CD4-positive, alpha-beta T cell treated with Interferon alpha-2 for 1 hour (primary cell): ENCODE measurements at regions not wholly inside any gene's neighbourhood (a gene's known extent, or its start where the extent isn't known, plus 50 kb on each side); places are given as distances from the start of the nearest gene placed in this dataset.

Experiments used
- DNase-seq, 2 donors: peaks; one replicate each; pipeline ENCODE4 v3.0.0-alpha.2; 2020 to 2022

DNA sequence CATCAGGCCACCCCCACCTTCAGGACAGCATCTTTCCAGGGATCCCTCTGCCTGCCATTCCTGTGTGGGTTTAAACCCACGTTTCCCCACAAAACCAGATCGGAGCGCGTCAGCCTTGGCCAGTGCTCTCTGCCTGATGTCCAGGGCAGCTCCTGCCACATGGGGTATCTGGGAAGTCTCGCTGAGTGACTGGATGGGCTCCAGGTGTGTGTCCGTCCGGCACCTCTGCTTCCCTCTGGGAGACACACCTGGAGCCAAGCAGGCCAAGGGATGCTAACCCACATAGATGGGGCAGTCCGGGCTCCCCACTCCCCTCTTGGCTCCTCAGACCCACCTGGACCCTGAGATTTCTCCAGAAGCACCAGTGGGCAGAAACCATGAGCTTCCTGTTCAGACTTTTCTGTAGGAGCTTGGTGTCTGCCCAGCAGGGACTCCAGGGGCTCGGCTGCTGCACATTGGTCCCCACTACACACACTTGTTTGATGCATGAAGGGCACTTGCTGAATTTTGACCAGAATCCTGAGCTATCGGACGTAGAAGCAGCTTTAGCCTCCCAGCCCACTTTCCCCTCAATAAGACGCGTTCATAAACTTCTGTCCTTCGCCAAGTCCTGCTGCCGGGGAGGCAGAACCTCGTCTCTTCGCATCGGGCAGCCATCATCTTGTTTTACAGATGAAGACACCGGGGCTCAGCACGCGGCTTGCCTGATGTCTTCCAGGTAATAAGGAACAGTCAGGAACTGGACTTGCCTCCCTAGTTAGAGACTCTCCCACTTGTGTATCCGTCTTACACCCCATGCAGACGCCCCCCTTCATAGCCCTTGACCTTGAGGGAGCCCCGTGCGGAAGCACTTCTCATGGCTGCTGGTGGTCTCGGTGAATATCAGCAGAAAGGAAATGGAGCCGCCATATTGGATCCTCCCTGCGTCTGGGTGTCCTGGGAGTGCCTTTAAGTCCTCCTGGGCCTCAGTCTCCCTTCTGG is 91.6 kb upstream of the ZNF469 start:
- DNase-seq = no peak

DNA sequence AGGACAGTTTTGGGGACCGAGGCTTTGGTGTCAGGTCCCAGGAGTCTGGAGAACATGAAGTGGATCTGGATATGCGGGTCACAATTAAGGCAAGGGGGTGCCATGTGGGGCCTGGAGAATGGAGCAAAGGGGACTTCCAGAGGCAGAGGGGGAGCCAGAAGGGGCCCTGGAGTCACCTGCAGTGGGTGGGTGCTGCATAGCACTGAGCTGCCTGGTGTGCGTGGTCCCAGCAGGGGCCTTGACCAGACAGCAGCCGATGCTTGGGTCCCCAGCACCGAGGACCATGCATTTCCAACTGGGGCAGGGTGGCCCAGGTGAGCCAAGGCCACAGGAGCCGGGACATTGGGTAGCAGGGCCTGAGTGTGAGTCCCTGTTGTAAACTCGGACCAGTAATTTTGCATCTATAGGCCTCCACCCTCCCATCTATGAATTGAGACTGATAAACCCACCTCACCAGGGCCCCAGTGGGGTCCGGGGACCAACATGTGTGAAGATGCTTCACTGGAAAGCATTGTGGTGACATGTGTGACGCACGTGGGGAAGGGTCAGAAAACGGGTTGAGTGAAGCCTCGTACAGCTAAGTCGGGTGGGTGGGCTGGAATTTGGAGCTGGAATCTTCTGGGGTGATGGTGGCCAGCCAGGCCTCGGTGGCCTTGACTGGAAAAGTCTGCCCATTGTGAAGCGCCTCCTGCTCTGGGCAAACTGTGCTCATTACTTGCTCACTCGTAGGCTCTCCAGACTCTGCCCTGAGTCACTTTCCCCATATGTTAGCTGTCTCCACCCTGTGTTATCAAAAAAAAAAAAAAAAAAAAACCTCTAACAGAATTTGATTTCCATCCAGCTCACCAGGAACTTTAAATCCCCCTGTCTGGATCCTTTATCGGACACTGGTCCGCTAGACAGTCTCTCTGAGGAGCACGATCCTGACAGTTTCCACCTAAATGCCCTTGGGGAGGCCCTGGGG is 90.5 kb upstream of the ZNF469 start:
- no peak for DNase-seq

DNA sequence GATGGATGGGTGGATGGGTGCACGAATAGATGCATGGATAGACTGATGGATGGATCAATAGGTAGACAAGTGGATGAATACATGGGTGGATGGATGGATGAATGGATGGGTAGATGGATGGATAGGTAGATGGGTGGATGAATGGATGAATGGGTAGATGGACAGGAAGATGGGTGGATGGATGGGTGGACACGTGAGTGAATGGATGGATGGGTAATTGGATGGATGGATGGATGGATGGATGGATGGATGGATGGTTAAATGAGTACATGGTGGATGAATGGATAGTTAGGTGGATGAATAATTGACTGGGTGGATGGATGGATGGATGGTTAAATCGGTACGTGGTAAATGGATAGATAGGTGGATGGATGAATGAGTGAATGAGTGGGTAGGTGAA is 89.7 kb upstream of the ZNF469 start:
- DNase-seq = no peak

DNA sequence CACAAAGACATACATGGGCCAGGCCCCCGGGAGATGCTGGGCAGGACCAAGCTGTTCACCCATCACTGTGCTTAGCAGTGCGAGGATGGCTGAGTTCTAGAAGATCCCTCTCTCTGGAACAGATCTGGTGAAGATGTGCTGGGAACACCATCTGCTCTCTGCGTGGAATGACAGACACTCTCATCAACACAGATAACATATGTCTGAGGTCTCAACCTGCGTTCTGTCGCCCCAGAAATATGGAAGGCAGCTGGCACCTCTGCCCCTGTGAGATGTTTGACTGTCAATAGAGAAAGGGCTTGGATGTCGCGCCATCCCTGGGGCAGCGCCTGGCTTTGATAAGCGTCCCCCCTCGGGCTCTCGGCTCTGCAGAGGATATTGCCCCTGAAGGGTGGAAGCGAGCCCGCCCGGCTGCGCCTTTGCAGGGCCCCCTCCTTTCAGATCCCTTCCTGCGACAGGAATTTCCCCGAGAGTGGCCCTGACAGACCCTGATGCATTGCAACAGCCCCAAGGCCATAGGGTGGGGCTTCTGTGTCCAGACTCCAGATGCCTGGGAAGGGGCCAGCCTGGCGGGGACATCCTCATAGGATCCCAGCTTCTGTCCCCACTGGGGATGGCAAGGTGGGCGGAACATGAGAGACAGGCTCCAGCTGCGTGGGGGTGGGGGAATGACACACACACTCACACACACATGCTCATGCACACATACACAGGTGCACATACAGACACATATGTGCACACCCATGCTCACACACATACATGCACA is 86.9 kb upstream of the ZNF469 start:
- no peak for DNase-seq

DNA sequence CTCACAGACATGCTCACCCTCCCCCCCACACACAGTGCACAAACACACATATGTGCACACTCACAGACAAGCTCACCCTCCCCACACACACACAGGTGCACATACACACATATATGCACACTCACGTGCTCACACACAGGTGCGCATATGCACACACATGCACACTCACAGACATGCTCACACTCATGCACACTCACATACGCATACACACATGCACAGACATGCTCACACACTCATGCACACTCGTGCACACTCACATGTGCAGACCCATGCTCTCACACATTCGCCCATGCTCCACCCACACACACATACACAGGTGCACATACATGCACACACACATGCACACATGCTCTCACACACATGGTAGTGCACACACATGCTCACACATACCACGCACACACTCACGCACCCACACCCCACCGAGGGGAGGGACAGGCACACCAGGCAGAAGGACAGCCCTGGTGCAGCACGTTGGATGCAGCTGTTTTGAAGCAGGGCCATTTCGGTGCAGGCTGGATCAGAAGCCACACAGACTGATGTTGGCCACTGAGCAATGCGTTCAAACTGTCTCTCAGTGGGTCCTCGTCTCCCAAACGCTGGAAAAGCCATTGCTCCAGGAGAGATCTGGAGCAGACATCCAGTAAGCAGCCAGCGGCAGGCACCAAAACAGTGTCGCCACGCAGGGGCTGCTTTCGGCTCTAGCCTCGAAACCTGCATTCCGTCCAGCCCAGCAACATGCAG is 86.2 kb upstream of the ZNF469 start:
- no peak for DNase-seq

DNA sequence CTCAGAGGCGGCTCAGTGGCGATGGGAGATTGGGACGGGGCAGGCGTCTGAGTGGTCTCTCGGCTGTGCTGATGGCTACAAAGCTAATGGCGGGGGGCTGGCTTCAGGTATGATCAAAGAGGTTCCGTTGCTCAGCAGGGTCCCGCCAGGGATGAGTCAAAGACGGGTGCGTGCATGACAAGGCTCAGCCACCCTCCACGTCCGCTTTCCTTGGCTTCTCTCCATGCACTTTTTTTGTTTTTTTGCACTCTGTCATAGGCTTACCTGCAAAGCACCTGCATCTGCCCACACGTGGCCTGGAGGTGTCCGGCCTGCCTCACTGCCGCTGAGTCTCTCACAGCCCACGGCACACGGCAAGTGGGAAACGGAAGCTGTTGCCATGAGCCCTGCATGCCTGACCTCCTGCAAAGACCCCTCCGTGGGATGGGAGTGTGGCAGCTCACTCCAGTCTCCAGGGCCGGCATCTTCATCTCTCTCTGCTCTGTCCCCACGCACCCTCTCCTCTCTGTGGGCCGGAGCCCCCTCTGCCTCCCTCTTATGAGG is 85.5 kb upstream of the ZNF469 start:
- no peak for DNase-seq

DNA sequence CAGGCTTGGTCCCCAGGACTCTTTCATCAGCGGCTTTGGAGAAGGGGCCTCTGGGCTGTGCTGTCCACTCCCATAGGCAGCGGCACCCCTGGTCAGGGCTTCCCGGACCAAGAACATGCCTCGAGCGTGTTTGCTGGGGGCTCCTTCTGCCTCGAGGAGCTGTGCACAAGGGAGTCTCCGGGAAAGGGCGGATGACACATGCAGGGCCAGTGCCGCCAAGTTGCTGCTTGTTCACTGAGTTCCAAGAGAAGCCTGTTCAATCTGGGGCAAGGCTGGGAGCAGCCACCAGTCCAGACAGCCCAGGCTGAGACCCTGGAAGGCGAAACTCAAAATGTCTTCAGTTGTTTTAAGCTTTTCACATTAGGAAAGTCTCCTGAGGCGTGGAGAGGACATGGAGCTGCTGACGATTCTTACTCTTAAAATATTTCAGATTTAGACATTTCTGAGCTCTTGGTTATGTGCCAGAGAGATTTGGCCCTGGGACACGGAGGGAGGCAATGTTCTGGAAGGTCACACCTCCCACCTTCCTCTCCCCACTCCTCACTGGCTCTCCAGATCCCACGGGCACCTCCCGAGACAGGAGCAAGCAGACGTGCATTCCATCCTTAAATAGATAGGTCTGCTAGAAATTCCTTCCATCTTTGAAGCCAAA is 84.5 kb upstream of the ZNF469 start:
- no peak for DNase-seq

DNA sequence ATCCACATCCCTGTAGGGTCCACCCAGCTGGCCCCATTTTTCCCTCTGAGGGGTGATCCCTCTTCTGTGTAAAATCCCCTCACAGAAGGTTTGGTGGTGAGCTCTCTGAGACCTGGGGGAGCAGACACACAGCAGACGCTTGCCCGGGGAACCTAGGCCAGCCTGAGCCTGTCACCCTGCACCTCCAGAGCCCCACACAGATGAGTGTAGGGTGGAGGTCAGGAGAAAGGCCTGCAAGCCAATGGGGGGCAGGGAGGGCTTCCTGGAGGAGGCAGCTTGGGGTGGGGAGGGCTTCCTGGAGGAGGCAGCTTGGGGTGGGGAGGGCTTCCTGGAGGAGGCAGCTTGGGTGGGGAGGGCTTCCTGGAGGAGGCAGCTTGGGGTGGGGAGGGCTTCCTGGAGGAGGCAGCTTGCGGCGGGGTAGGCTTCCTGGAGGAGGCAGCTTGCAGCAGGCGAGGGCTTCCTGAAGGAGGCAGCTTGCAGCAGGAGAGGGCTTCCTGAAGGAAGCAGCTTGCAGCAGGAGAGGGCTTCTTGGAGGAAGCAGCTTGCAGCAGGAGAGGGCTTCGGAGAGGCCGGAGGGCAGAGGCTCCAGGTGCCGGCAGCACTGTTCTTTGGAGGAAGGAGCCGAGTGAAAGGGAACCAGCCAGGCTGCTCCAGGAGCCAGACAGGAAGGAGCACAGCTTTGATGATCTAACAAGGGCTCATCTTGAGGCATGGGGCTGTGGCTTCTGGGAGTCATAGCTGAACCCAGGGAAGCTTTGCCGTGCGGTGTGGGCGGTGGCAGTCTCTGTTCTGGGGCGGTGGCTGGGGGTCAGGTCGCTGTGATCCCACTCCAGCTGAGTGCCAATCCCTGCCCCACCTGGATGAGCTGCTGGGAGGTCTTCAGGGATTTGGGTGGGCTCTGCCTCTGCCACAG is 83.7 kb upstream of the ZNF469 start:
- no peak for DNase-seq

DNA sequence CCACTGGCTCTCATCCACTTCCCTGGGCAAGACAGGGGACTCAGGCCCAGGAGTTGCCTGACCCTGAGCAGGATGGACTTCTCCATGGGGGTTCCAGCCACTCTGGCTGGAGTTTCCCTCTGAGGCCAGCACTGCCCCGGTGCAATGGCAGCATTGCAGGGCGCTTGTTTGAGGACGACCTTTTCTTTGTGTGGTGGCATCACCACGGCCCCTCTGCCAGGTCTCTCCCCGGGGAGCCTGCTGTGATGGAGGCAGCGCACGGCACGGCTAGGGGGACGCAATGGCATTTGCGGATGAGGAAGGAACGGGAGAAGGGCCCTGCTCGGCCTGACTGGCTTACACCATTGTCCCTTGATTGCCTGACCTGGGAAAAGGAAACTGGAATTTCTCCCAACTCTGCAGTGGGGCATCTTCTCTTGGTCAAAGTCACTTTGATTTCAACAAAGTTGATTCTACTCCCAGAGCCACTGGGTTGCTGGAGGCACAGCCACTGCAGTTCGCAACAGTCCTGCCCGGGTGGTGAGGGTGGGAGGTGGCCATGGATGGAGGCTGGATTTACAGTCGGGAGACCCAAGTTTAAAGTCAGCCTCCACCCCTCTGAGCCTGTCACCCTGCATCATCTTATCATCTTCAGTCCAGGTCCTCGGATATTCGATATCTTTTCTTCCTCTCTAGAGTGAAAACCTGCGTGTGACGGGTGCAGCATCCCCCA is 82.9 kb upstream of the ZNF469 start:
- no peak for DNase-seq

DNA sequence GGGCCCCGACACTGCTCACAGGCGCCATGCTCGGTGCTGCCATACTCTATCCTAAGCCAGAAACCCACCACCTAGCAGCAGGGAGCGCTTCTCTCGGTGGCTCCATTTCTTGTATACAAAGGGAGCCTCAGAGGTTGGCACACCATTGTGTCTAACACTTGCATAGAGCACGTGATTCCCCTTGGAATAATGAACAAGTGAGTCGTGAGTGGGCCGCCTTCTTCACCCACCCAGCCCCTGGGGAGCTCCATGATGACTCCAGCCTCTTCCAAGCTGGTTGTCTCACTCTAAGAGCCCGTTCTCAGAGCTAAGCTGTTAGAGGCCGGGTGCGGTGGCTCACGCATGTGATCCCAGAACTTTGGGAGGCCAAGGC is 82.3 kb upstream of the ZNF469 start:
- no peak for DNase-seq

DNA sequence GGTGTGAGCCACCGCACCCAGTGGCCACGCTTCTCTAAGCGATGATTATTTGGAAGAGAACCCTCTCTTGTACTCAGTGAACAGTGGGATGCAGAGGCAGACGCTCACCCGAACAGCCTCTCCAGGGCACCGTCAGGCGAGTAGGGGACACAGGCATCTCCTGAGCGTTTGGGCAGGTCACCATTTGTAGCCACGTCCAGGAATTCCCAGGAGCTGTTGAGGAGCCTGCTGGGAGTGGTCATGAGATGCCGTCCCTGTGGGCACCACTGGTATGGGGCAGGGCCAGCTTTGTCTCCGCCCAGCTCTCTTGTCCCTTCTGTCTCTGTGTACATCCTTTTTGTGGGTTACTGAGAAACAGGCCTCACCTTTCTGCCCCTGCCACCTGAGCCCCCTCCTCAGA is 81.3 kb upstream of the ZNF469 start:
- no peak for DNase-seq

DNA sequence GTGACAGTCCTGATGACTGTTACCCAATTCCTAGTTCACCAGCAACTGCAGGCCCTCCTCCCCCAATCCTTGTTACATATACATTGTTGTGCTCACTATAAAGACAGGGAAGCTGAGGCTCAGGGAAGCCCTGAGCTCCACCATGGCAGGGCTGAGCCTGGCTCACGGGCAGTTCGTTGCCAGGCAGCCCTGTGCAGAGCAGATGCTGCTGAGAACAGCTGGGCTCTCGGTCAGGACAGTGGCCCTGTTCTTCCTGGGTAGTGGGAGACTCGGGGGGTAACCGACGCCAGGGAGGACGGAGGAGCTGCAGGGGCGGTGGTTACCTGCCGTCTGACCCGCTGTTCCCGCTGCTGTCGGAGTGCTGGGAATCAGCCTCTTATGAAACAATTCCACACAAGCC is 80.9 kb upstream of the ZNF469 start:
- DNase-seq = no peak

DNA sequence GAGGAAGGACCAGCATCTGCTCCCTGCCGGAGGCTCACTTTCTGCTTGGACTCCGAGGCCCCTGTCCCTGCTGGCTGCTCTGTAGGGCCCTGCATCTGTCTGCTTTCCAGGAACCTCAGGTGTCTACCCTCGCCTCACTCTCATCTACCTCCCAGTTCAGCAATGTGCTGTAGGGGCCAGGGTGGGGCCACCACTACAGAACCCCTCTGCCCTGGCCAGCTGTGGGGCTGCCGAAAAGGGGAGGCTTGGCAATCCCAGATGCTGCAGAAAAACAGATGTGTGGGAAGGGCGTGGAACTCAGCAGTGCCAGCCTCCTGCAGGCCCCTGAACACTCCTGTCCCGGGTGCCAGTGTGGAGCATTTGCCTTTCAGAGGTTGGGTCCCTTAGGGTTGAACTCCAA is 80.1 kb upstream of the ZNF469 start:
- no peak for DNase-seq

DNA sequence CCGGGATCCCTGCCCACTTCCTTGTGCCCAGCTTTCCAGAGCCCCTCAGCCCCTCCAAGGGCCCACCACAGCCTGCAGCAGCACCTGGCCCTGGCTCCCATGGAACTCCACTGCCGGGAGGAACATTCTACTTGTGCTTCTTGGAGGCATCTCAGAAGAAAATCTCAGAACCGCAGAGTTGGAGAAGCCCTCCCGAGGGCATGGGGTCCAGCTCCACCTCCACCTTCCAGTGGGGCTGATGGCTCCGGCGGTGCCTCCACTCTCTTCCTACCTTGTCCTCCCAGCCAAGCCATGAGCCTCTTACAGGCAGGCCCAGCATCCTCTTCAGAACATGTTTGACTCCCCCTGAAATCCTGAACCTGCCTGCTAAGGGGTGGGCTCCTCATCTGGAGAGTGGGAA is 79.4 kb upstream of the ZNF469 start:
- no peak for DNase-seq

DNA sequence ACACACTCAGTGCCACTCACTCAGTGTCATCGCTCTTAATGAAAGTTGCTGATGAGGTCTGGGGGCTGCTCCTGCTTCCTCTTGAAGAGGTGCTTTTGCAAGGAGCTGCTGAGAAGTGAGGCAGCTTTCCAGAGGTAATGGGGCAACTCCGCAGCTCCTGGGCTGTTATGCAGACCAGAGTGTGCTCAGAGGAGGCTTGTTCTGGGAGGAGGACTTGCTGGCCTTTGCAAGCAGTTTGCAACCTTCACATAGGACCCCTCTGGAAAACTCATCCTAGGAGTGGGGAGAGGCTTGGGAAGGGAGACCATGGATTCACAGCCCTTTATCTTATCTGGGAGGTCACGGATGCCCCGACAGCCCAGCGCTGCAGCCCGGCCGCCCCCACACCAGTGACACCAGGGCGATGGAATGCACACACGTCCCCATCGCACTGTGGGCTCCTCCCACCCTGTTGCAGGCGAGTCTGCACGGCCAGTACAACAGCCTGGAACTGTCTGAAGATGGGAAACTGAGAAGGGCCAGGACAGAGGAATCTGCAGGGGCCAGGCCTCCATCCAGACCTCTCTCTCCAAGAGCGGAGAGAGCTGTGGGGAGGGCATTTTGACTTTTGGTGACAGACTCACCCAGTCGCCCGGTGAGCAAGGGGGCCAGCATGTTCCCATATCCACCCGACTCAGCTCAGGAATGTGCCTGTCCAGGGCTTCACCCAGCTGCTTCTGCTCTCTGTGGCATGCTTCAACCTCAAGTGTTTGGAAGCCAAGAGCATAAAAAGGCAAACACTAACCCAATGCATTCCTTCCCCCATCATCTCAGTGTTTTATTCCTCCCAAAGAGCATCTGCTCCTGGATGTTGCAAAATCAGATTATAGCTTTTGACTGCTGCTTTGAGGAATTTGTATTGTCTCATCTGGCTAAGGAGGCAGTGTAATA is 78.6 kb upstream of the ZNF469 start:
- no peak for DNase-seq

DNA sequence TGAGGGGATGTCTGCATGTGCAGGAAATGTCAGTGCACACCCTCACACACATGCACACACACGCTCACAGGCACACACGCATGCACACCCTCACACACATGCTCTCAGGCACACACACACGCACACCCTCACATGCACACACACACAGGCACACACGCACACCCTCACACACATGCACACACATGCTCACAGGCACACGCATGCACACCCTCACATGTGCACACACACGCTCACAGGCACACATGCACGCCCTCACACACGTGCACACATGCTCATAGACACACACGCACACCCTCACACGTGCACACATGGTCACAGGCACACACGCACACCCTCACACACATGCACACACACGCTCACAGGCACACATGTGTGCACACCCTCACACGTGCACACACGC is 77.6 kb upstream of the ZNF469 start:
- DNase-seq = no peak

DNA sequence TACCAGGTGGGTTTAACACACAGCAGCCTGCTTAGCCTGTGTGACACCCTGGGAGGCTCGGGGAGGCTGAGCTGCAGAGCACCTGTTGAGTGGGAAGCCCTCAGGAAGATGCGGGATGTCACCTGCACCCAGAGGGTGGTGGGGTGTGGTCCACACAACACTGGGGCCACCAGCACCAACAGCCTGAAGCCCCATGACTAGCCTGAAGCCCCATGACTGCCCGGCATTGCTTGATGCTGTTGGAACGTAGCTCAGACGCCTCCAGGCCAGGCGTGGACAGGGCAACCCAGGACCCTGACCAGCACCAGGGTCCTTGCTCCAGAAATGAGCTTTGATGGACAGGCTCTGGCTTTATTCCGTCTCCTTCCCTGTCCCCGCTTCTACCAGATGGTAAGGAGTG is 76.3 kb upstream of the ZNF469 start:
- no peak for DNase-seq

DNA sequence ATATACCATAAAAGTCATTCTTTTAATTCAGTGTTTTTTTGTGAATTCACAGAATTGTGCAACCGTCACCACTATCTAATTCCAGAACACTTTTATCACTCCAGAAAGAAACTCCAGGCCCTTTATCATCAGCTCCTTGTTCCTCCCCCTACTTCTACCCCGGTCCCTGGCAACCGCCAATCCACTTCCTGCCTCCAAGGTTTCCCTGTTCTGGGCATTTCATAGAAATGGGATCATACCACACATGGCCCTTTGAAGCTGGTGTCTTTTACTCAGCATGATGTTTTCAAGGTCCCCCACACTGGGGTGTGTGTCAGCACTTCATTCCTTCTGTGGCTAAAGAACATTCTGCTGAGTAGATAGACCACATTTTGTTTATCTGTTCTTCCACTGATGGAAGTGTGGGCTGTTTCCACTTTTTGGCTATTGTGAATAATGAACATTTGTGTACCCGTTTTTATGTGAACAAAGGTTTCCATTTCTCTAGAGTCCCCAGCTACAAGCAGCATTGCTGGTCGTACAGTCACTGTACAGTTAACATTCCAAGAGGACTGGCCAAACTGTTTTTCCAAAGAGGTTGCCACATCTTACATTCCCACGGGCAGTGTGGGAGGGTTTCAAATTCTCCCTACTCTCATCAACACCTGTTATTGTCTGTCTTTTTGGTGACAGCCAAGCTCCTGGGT is 75.8 kb upstream of the ZNF469 start:
- no peak for DNase-seq
